ENCODE measurements at regions not wholly inside any gene's neighbourhood (a gene's known extent, or its start where the extent isn't known, plus 50 kb on each side); places are given as distances from the start of the nearest gene placed in this dataset.

GRCh38 chr3:34264337-34265041 lies 466.1 kb downstream of the PDCD6IP start:
- Mint-ChIP-seq H3K4me1 (peaks cover 18 to 28% of the 10 kb centered on the region in 2 donors), H3K4me3 (no peak overlapping the region), H3K9me3 (peaks cover 0 to 2% of the 10 kb centered on the region in 2 donors), H3K27me3 (no peaks in the 10 kb centered on the region), H3K36me3 (peaks cover 0 to 2% of the 10 kb centered on the region in 2 donors), H3K27ac (no peak overlapping the region)
- DNase-seq (no peak), ATAC-seq (replicated peaks) (no peak)

- ATAC-seq (replicated peaks) (no peak), DNase-seq (no peak)
- H3K4me1 Mint-ChIP-seq, result peaks cover 6 to 16% of the 10 kb centered on the region in 2 donors
- no peaks in the 10 kb centered on the region for H3K27me3 Mint-ChIP-seq
- peaks cover 6 to 8% of the 10 kb centered on the region in 2 donors for H3K9me3 Mint-ChIP-seq
- H3K36me3 Mint-ChIP-seq, result peaks cover 2 to 4% of the 10 kb centered on the region in 2 donors
- no peak overlapping the region for H3K27ac Mint-ChIP-seq
- no peak overlapping the region for H3K4me3 Mint-ChIP-seq
These were observed 468.7 kb downstream of the PDCD6IP start for GRCh38 chr3:34267088-34267487.

- Mint-ChIP-seq H3K36me3 (peaks cover 2 to 4% of the 10 kb centered on the region in 2 donors), H3K27me3 (no peaks in the 10 kb centered on the region), H3K4me1 (peaks cover 0 to 5% of the 10 kb centered on the region in 2 donors), H3K9me3 (peaks cover 7 to 8% of the 10 kb centered on the region in 2 donors), H3K4me3 (no peak overlapping the region), H3K27ac (no peak overlapping the region)
- ATAC-seq (replicated peaks) (no peak), DNase-seq (no peak)
These were observed 469.7 kb downstream of the PDCD6IP start for GRCh38 chr3:34268032-34268709.

- Mint-ChIP-seq H3K9me3 (peaks cover 7 to 8% of the 10 kb centered on the region in 2 donors), H3K27ac (no peak overlapping the region), H3K4me1 (peaks cover 3 to 6% of the 10 kb centered on the region in 2 donors), H3K27me3 (no peaks in the 10 kb centered on the region), H3K4me3 (no peak overlapping the region), H3K36me3 (peaks cover 0 to 4% of the 10 kb centered on the region in 2 donors)
- ATAC-seq (replicated peaks) (no peak), DNase-seq (no peak)
These were observed 477.4 kb downstream of the PDCD6IP start for GRCh38 chr3:34275811-34276210.

- Mint-ChIP-seq H3K27ac (no peak overlapping the region), H3K9me3 (peaks cover 6 to 7% of the 10 kb centered on the region in 2 donors), H3K4me3 (no peak overlapping the region), H3K36me3 (peaks cover 0 to 4% of the 10 kb centered on the region in 2 donors), H3K27me3 (no peaks in the 10 kb centered on the region), H3K4me1 (peaks cover 3 to 6% of the 10 kb centered on the region in 2 donors)
- DNase-seq (no peak), ATAC-seq (replicated peaks) (no peak)
These were observed 477.9 kb downstream of the PDCD6IP start for GRCh38 chr3:34276342-34276741.

GRCh38 chr3:34277110-34277509 lies 478.7 kb downstream of the PDCD6IP start:
- no peak overlapping the region for H3K4me3 Mint-ChIP-seq
- H3K27me3 Mint-ChIP-seq, result no peaks in the 10 kb centered on the region
- no peak overlapping the region for H3K27ac Mint-ChIP-seq
- no peak for ATAC-seq (replicated peaks)
- H3K9me3 Mint-ChIP-seq, result peaks cover 0 to 2% of the 10 kb centered on the region in 2 donors
- H3K36me3 Mint-ChIP-seq, result no peaks in the 10 kb centered on the region
- H3K4me1 Mint-ChIP-seq, result peaks cover 3 to 6% of the 10 kb centered on the region in 2 donors
- no peak for DNase-seq

GRCh38 chr3:34279901-34280300 lies 481.5 kb downstream of the PDCD6IP start:
- Mint-ChIP-seq H3K36me3 (peaks cover 0 to 4% of the 10 kb centered on the region in 2 donors), H3K9me3 (peaks cover 0 to 2% of the 10 kb centered on the region in 2 donors), H3K27me3 (no peaks in the 10 kb centered on the region), H3K4me3 (no peak overlapping the region), H3K4me1 (peaks cover 3 to 6% of the 10 kb centered on the region in 2 donors), H3K27ac (no peak overlapping the region)
- DNase-seq, result no peak
- ATAC-seq (replicated peaks), result no peak

- Mint-ChIP-seq H3K36me3 (peaks cover 2 to 8% of the 10 kb centered on the region in 2 donors), H3K4me1 (peaks cover 4 to 6% of the 10 kb centered on the region in 2 donors), H3K27me3 (no peaks in the 10 kb centered on the region), H3K9me3 (peaks cover 3 to 4% of the 10 kb centered on the region in 2 donors), H3K27ac (no peak overlapping the region), H3K4me3 (no peak overlapping the region)
- DNase-seq (no peak), ATAC-seq (replicated peaks) (no peak)
These were observed 485.3 kb downstream of the PDCD6IP start for GRCh38 chr3:34283751-34284150.

- no peak overlapping the region for H3K27ac Mint-ChIP-seq
- H3K36me3 Mint-ChIP-seq, result peaks cover 2 to 8% of the 10 kb centered on the region in 2 donors
- no peaks in the 10 kb centered on the region for H3K27me3 Mint-ChIP-seq
- peaks cover 0 to 1% of the 10 kb centered on the region in 2 donors for H3K4me1 Mint-ChIP-seq
- H3K4me3 Mint-ChIP-seq, result no peak overlapping the region
- DNase-seq (no peak), ATAC-seq (replicated peaks) (no peak)
- peaks cover 3 to 4% of the 10 kb centered on the region in 2 donors for H3K9me3 Mint-ChIP-seq
These were observed 486.8 kb downstream of the PDCD6IP start for GRCh38 chr3:34284959-34285826.

- no peak overlapping the region for H3K4me3 Mint-ChIP-seq
- no peaks in the 10 kb centered on the region for H3K27me3 Mint-ChIP-seq
- peaks cover 0 to 1% of the 10 kb centered on the region in 2 donors for H3K4me1 Mint-ChIP-seq
- H3K27ac Mint-ChIP-seq, result no peak overlapping the region
- peaks cover 2 to 8% of the 10 kb centered on the region in 2 donors for H3K36me3 Mint-ChIP-seq
- peaks cover 3 to 4% of the 10 kb centered on the region in 2 donors for H3K9me3 Mint-ChIP-seq
- ATAC-seq (replicated peaks) (no peak), DNase-seq (no peak)
These were observed 487.4 kb downstream of the PDCD6IP start for GRCh38 chr3:34285827-34286188.

GRCh38 chr3:34292605-34293300 lies 494.3 kb downstream of the PDCD6IP start:
- Mint-ChIP-seq H3K27ac (no peak overlapping the region), H3K4me1 (peaks cover 0 to 1% of the 10 kb centered on the region in 2 donors), H3K27me3 (no peaks in the 10 kb centered on the region), H3K4me3 (no peak overlapping the region), H3K36me3 (peaks cover 0 to 2% of the 10 kb centered on the region in 2 donors), H3K9me3 (no peaks in the 10 kb centered on the region)
- DNase-seq, result no peak
- no peak for ATAC-seq (replicated peaks)

- H3K4me3 Mint-ChIP-seq, result no peak overlapping the region
- H3K27me3 Mint-ChIP-seq, result no peaks in the 10 kb centered on the region
- no peak for DNase-seq
- H3K27ac Mint-ChIP-seq, result no peak overlapping the region
- H3K4me1 Mint-ChIP-seq, result no peaks in the 10 kb centered on the region
- no peak for ATAC-seq (replicated peaks)
- H3K9me3 Mint-ChIP-seq, result no peaks in the 10 kb centered on the region
- H3K36me3 Mint-ChIP-seq, result no peaks in the 10 kb centered on the region
These were observed 495.8 kb downstream of the PDCD6IP start for GRCh38 chr3:34294240-34294639.

- H3K36me3 Mint-ChIP-seq, result peaks cover 4% of the 10 kb centered on the region in 2 donors
- peaks cover 0 to 4% of the 10 kb centered on the region in 2 donors for H3K4me1 Mint-ChIP-seq
- H3K27ac Mint-ChIP-seq, result no peak overlapping the region
- DNase-seq, result no peak
- H3K9me3 Mint-ChIP-seq, result no peaks in the 10 kb centered on the region
- no peak overlapping the region for H3K4me3 Mint-ChIP-seq
- ATAC-seq (replicated peaks), result no peak
- no peaks in the 10 kb centered on the region for H3K27me3 Mint-ChIP-seq
These were observed 498.4 kb downstream of the PDCD6IP start for GRCh38 chr3:34296796-34297195.

GRCh38 chr3:34298653-34299052 lies 500.2 kb downstream of the PDCD6IP start:
- no peaks in the 10 kb centered on the region for H3K27me3 Mint-ChIP-seq
- no peak overlapping the region for H3K4me3 Mint-ChIP-seq
- peaks cover 0 to 4% of the 10 kb centered on the region in 2 donors for H3K4me1 Mint-ChIP-seq
- peaks cover 4 to 7% of the 10 kb centered on the region in 2 donors for H3K36me3 Mint-ChIP-seq
- DNase-seq (no peak), ATAC-seq (replicated peaks) (no peak)
- no peak overlapping the region for H3K27ac Mint-ChIP-seq
- no peaks in the 10 kb centered on the region for H3K9me3 Mint-ChIP-seq

Data from stimulated activated naive B cell treated with anti-CD40 and anti-IgM and Interleukin-4, amounts not matched to agents 10 μg/mL and 1 μg/mL and 100 μg/mL, for 72 hours (primary cell).